ENCODE measurements at regions not wholly inside any gene's neighbourhood (a gene's known extent, or its start where the extent isn't known, plus 50 kb on each side); places are given as distances from the start of the nearest gene placed in this dataset.

GRCh38 chr2:150001788-150002187 is 414.2 kb upstream of the MMADHC start:
- 78 to 88% methylated on average over 4 of the region's 4 CpGs for WGBS, 2 experiments (ENCODE audit: low coverage in 1 of 2, low lambda C conversion rate in 2 of 2, missing lambda C conversion rate in 2 of 2)
- in situ Hi-C loops (cut with MboI): no loop called here
- DNase-seq: no peak
- no peak overlapping the region for H3K4me2 ChIP-seq (ENCODE audit: unreplicated experiment)
- H3K4me1 ChIP-seq (ENCODE audit: insufficient read depth): no peaks in the 10 kb centered on the region
- H3K9me2 ChIP-seq (ENCODE audit: insufficient read depth): no peaks in the 10 kb centered on the region
- H3K4me3 ChIP-seq: no peak overlapping the region
- H3F3A ChIP-seq (ENCODE audit: insufficient read depth): no peaks in the 10 kb centered on the region
- TF ChIP-seq EZH2phosphoT487 (IDR thresholded peaks at IDR 0.05; ENCODE audit: insufficient read depth, low read depth) (no peak), EZH2 (IDR thresholded peaks at IDR 0.05; ENCODE audit: insufficient read depth, poor library complexity, severe bottlenecking) (no peak)
- H3K79me2 ChIP-seq (ENCODE audit: insufficient read depth): no peaks in the 10 kb centered on the region
- no peaks in the 10 kb centered on the region for H3K9me3 ChIP-seq (ENCODE audit: low read depth)
- no peak overlapping the region for H2AFZ ChIP-seq
- no peaks in the 10 kb centered on the region for H3K36me3 ChIP-seq (ENCODE audit: low read depth)
- no peaks in the 10 kb centered on the region for H4K20me1 ChIP-seq (ENCODE audit: insufficient read depth)
- H3K27me3 ChIP-seq (replicated peaks; ENCODE audit: insufficient read depth): no peaks in the 10 kb centered on the region
- H3K27ac ChIP-seq: no peak overlapping the region
- no peak overlapping the region for H3K9ac ChIP-seq

- no peaks in the 10 kb centered on the region for H4K20me1 ChIP-seq (ENCODE audit: insufficient read depth)
- H3K9ac ChIP-seq: no peak overlapping the region
- H3K4me2 ChIP-seq (ENCODE audit: unreplicated experiment): no peak overlapping the region
- H3K27me3 ChIP-seq (replicated peaks; ENCODE audit: insufficient read depth): no peaks in the 10 kb centered on the region
- TF ChIP-seq EZH2 (IDR thresholded peaks at IDR 0.05; ENCODE audit: insufficient read depth, poor library complexity, severe bottlenecking) (no peak), EZH2phosphoT487 (IDR thresholded peaks at IDR 0.05; ENCODE audit: insufficient read depth, low read depth) (no peak)
- H3K36me3 ChIP-seq (ENCODE audit: low read depth): no peaks in the 10 kb centered on the region
- H3K27ac ChIP-seq: no peak overlapping the region
- H3F3A ChIP-seq (ENCODE audit: insufficient read depth): peaks cover 18% of the 10 kb centered on the region; the same call in 1 of the 2 replicates
- peaks cover 7% of the 10 kb centered on the region for H3K4me1 ChIP-seq (ENCODE audit: insufficient read depth)
- H3K9me3 ChIP-seq (ENCODE audit: low read depth): no peaks in the 10 kb centered on the region
- WGBS, 2 experiments (ENCODE audit: low coverage in 1 of 2, low lambda C conversion rate in 2 of 2, missing lambda C conversion rate in 2 of 2): 54 to 59% methylated on average over 3 of the region's 3 CpGs
- no peaks in the 10 kb centered on the region for H3K9me2 ChIP-seq (ENCODE audit: insufficient read depth)
- H3K4me3 ChIP-seq: no peak overlapping the region
- no peak overlapping the region for H2AFZ ChIP-seq
- H3K79me2 ChIP-seq (ENCODE audit: insufficient read depth): no peaks in the 10 kb centered on the region
- DNase-seq: no peak
- in situ Hi-C loops (cut with MboI): no loop called here
These were observed 409.3 kb upstream of the MMADHC start for GRCh38 chr2:149996901-149997300.

GRCh38 chr2:149994057-149994728 is 406.6 kb upstream of the MMADHC start:
- Histone ChIP-seq H3K4me2 (ENCODE audit: unreplicated experiment) (no peak overlapping the region), H4K20me1 (ENCODE audit: insufficient read depth) (no peaks in the 10 kb centered on the region), H3K4me3 (no peak overlapping the region), H2AFZ (no peak overlapping the region), H3K27me3 (replicated peaks; ENCODE audit: insufficient read depth) (no peaks in the 10 kb centered on the region), H3K4me1 (ENCODE audit: insufficient read depth) (peaks cover 29% of the 10 kb centered on the region), H3K79me2 (ENCODE audit: insufficient read depth) (no peaks in the 10 kb centered on the region), H3K36me3 (ENCODE audit: low read depth) (no peaks in the 10 kb centered on the region), H3F3A (ENCODE audit: insufficient read depth) (peaks cover 26% of the 10 kb centered on the region), H3K9me2 (ENCODE audit: insufficient read depth) (no peaks in the 10 kb centered on the region), H3K9ac (no peak overlapping the region), H3K27ac (no peak overlapping the region), H3K9me3 (ENCODE audit: low read depth) (no peaks in the 10 kb centered on the region)
- 48 to 54% methylated on average over 9 of the region's 9 CpGs for WGBS, 2 experiments (ENCODE audit: low coverage in 1 of 2, low lambda C conversion rate in 2 of 2, missing lambda C conversion rate in 2 of 2)
- in situ Hi-C loops (cut with MboI): no loop called here
- DNase-seq: peak; percentile 79
- TF ChIP-seq EZH2 (IDR thresholded peaks at IDR 0.05; ENCODE audit: insufficient read depth, poor library complexity, severe bottlenecking): no peak
- TF ChIP-seq EZH2phosphoT487 (IDR thresholded peaks at IDR 0.05; ENCODE audit: insufficient read depth, low read depth): 0 out of 2 replicates have a peak, but pooled peaks have one; percentile 27

GRCh38 chr2:149993316-149993715 is 405.7 kb upstream of the MMADHC start:
- no peak for TF ChIP-seq EZH2 (IDR thresholded peaks at IDR 0.05; ENCODE audit: insufficient read depth, poor library complexity, severe bottlenecking)
- TF ChIP-seq EZH2phosphoT487 (IDR thresholded peaks at IDR 0.05; ENCODE audit: insufficient read depth, low read depth): no peak
- H3K4me2 ChIP-seq (ENCODE audit: unreplicated experiment): no peak overlapping the region
- peaks cover 35% of the 10 kb centered on the region for H3F3A ChIP-seq (ENCODE audit: insufficient read depth)
- no peak overlapping the region for H2AFZ ChIP-seq
- no peaks in the 10 kb centered on the region for H3K36me3 ChIP-seq (ENCODE audit: low read depth)
- no peaks in the 10 kb centered on the region for H3K79me2 ChIP-seq (ENCODE audit: insufficient read depth)
- no peaks in the 10 kb centered on the region for H3K9me3 ChIP-seq (ENCODE audit: low read depth)
- in situ Hi-C loops (cut with MboI): no loop called here
- no peaks in the 10 kb centered on the region for H3K27me3 ChIP-seq (replicated peaks; ENCODE audit: insufficient read depth)
- no peaks in the 10 kb centered on the region; the same call in 1 of the 2 replicates for H3K9me2 ChIP-seq (ENCODE audit: insufficient read depth)
- WGBS, 2 experiments (ENCODE audit: low coverage in 1 of 2, low lambda C conversion rate in 2 of 2, missing lambda C conversion rate in 2 of 2): 77 to 90% methylated on average over 1 of the region's 1 CpG
- H3K4me3 ChIP-seq: no peak overlapping the region
- H3K4me1 ChIP-seq (ENCODE audit: insufficient read depth): peaks cover 32% of the 10 kb centered on the region
- no peak overlapping the region for H3K27ac ChIP-seq
- H3K9ac ChIP-seq: no peak overlapping the region
- DNase-seq: no peak
- no peaks in the 10 kb centered on the region for H4K20me1 ChIP-seq (ENCODE audit: insufficient read depth)
